DMS114 treated with DMSO at 0.1 percent for 48 hours (cell line): ENCODE measurements at regions not wholly inside any gene's neighbourhood (a gene's known extent, or its start where the extent isn't known, plus 50 kb on each side); places are given as distances from the start of the nearest gene placed in this dataset.
"Not testable (repeated sequence)": the region's sequence is repeated elsewhere in the genome, so short reads cannot be mapped to it uniquely, and the experiment has no call there.

ENCODE experiments used
- DNase-seq: peaks from one replicate; lab custom pipeline; 2025; ENCODE audit not compliant: unreplicated experiment; lab: John Stamatoyannopoulos, UW

DNA sequence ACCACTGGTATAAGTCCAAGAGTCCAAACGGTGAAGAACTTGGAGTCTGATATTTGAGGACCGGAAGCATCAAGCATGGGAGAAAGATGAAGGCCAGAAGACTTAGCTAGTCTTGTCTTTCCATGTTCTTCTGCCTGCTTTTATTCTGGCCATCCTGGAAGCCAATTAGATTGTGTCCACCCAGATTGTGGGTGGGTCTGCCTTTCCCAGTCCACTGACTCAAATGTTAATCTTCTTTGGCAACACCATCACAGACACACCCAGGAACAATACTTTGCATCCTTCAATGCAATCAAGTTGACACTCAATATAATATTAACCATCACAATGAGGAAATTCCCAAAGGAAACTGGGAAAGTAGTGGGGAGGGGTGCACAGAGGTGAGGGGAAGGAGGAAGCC lies 340.1 kb downstream of the BMP4 start:
- DNase-seq: not testable (repeated sequence)

DNA sequence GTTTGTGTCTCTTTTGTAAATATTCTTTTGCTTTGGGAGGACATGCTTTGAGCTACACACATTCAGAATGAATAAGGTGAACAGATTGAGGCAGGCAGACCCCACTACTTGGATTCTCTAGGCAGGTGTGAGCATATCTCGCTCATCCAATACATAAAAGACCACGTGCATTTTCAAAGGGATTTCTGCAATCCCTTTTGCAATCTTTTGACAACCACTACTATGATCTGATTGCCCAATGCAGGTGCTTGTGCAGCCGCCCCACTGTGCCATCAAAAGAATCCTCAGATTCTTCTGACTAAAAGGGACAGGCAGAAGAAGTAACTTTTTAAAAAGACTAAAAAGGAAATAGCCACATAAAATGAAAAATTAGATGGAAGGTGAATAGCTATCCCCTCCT lies 341.4 kb downstream of the BMP4 start:
- no peak for DNase-seq

DNA sequence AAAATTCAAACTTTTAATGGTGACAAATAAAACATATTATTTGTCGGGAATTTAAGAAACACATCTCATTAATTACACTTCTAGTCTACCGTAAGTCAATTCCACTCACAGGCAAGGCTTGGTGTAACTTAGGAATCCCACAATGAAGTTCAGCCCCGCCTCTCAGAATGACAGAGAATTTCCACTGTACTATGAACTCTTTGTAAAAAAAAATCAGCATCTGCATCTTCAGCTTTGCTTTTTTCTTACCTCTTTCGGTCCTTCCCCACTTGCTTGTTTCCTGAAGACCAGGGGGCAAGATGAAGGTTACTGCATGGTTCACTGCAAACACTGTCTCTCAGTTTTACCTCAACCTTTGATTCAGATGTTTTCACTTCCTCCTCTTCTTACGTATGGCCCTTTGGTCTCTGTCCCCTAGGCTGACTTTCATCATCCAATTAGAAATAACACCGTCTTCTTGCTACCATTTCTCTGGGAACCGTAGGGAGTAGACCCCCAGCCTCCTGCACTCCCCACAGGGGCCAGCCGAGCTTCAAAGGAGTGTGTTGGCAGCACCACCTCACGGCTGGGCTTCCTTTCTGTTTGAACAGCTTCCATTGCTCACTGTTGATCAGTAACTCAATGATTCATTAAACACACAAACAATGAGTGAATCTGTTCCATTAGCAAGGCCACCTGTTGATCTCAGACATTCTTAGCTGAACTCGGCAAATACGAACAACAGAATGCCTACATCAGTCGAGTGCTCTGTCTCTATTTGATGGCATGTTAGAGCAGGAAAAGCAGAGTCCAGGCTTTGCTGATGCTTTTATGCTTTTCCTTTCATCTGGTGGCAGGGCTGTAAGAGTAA lies 343.0 kb downstream of the BMP4 start:
- DNase-seq: no peak

DNA sequence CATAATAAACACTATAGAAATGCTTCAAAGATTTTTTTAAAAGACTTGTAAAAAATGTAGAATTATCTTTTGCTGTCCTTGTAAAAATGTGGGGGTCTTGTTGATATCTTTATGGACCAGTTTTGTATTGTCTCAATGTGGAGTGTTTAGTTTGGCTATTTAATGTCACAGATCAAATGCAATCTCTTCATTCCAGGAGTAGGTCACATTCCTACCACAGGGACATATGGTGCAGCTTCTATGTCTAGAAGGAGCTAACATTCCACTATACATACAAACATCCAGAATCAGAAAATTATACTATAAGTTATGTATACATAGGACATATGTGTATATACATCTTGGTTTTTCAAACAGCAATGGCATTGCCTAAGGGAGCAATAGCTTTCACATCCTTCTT lies 345.7 kb downstream of the BMP4 start:
- DNase-seq: no peak

DNA sequence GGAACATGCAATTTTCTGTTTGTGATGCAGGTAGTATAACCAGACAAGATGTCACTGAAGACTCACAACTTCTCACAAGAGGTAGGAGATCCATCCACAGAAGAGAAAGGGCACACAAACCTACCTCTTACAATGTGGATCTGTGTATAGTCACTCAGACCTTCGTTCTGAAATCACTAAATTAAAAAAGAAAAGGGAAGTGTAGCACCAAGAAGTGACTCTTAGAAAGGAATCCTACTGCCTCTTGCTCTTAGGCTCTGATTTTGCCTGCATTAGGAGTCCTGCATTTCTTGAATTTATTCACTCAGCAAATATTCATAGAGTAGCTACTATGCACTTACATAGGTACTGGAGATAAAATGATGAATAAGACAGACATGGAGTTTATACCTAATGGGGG lies 347.6 kb downstream of the BMP4 start:
- no peak for DNase-seq

DNA sequence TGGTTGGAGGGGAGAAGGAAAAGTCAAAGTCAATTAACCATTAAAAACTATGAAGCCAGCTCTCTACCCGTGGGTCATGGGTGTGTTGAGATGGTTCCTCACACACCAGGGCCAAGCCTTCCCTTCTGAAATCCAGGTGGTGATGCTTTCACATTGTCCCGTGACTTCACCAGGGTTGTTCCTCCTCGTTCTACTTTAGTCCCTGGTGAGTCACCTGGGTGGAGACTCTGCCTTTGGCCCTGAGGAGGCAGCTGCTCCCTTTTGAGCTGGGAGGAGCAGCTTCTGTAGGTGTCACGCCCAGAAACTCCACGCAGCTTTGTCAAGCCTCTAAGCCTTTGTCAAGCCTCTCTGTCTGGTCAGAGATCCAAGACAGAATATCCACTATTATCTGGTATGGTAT lies 348.3 kb downstream of the BMP4 start:
- DNase-seq: no peak

DNA sequence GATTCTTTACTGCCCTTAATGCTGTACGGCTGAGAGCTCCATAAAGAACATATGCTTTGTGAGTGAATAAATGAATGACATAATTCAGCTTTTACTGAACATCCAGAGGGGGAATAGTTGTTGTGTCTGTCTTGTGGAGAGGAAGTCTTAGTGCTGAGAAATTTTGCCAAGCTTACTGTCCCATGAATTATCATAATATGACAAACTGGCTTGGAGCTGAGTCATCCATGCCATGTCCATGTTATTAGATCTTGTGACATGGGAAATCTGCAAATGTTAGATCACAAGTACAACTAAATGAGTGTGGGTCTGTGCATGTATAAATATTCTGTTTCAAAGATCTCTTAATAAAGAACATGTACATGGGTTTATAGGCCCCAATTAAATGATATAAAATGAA lies 350.4 kb downstream of the BMP4 start:
- no peak for DNase-seq

DNA sequence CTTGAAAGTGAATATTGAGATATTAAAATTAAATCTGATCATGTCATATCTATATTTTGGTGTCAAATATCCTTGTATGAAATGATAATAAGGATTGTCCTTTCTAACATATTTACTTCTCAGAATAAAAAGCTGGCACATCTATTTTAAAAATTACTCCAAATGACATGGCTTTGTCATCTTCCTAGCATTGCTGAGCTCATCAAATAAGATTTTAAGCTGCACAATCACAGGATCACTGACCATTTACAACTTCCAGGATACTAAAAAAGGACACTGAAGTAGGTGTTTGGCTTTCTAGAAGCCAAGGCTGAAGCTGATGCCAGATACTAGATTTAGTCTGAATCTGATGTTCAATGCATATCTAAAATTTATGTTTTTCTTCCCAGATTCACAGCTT lies 351.1 kb downstream of the BMP4 start:
- no peak for DNase-seq

DNA sequence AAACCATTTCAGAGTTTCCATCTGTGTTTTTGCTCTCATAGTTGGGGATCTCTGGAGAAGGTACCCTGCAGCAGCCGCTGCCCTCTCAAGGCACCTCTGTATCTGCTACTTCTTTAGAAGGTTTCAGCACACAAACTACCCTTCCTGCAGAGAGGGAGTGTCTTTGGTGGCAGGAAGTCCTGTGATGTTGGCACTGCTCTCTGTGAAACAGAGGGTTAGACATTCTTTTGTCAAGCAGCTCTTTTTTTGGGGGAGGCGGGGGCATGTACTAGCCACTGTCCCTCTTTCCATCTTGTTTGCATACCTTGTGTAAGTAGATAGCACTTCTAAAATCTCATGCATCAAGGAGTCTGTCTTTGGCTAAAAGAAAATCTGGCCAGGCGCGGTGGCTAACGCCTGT lies 352.6 kb downstream of the BMP4 start:
- no peak for DNase-seq

DNA sequence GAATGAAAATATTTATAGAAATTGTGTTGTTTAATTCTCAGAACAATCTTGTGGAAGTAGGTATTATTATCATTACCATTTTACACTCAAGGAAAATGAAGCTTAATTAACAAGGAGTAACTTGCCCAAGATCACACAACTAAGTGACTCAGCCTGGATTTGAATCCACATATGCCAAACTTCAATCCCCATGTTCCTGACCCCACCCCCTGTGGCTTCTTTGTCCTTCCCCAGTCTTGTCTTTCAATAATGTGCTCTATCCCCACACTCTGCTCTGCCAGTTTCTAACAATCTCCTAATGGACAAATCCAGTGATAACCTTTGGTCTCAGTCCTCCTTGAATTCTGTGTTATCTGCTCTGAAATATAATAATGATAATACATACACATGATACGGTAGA lies 355.2 kb downstream of the BMP4 start:
- DNase-seq: no peak

DNA sequence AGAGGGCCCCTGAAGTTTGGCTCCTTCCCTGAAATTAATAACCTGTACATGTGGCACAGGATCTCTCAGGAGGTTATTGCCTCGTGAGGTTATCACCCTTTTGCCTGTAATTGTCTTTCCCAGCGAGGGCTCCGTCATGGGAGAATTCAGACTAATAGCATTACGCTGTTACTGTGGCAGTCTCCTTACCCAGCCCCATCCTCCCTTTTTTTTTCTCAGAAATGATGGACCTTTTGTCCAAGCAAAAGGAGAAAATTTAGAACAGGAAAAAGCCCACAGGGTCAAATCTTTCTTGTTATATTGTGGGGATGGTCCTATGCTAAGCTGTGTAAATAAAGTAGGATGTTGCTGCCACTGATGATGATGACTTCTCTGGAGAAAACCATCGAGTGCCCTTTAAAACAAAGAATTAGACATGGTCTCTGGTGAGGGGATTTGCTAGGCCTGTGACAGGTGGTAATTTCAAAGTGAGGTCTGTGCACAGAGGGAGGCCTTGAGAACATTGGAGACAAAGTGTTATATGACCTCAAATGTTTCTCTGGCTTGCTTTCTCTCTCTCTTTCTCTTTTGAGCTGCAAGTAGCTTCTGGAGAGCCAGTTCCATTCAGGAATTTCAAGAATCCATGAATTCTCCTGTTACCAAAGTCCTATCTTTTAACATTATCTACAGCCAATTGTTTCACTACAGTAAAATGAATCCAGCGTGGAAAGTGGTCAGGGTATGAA lies 357.2 kb downstream of the BMP4 start:
- no peak for DNase-seq

DNA sequence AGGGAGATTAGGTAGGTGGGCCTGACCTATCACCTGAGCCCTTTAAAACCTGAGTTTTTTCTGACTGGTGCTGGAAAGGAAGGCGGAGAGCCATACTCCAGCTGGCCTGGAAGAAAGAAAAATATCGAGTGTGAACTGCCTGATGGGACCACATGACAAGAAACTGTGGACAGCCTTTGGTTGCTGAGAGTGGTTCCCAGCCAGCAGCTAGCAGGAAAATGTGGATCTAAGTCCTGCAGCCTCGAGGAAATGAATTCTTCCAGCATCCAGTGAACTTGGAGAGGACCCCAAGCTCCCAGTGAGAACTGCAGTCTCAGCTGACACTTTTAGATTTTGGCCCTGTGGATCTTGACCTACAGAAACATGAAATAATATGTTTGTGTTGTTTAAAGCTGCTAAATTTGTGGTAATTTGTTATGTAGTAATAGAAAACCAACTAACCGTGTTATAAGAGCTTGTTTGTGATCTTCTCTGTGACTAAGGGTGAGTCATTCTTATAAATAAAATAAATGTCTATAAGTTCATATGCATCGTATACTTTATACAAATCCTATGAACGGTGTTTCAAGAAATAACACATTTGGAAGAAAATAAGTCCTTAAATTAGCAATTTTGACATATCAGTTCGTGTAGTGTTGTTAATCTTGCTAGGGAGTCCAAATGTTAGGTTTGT lies 359.6 kb downstream of the BMP4 start:
- DNase-seq: no peak

DNA sequence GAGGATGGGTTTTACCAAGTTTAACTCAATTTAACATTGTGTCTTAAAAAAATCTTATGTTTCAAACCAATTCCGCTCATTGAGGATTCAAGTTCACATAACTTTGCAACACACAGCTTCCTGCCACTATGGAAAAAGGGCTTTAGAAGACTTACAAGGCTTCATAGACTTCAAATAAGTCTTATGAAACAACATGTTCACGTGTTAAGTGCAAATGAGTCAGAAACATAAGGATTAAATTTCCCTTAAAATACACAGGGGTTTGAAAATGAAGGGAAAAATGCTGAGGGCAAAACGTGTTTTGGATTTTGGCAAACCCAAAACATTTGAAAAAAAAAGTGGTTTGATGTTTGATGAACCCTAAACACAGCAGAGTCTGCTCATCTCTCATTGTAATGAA lies 364.8 kb downstream of the BMP4 start:
- no peak for DNase-seq

DNA sequence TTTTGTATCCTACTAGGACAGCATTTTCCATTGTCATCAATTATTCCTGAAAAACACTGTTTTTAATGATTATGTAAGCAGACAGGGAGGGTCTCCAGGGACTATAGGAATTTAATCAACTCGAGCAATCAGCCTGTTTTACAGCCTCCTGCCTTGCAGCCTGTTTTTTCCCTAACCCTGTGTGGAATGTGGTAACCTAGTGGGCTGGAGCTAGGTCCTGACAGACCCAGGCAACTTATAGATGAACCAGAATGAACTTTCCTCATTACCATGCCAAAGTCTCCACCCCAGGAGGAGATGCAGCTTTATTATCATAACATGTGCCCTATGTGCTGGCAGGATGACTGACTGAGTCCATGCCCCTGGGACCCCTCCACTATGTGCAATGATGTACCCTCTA lies 375.1 kb downstream of the BMP4 start:
- DNase-seq: no peak

DNA sequence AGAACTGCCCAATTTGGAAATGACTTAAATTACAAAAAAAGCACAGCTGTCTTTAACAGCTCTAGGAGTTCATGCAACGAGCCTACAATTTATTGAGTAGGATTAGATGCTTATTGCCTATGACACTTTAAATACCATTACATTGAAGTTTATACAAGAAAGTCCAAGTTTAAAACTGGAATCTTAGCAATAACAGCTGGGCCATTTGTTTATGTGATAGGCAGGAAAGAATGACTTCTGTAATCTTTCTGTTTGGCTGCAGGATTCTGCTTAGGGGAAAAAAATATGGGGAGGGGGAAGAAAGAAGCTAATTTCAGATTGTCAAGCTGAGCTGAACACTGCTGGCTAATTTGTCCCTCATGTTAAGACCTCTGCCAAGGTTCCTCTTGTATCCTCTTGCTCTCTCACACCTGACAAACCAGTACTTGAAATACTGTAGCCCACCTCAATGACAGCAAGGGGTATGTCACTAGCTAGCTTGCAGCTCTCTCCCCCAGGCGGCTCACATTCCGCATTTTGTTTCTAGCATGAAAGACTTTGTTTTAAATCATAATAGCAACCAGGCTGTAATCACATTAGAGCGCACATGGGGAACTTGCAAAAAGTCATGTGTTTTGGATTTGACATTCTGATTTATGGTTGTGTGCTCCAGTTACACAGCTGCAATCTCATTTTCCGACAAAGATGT lies 384.8 kb downstream of the BMP4 start:
- no peak for DNase-seq

DNA sequence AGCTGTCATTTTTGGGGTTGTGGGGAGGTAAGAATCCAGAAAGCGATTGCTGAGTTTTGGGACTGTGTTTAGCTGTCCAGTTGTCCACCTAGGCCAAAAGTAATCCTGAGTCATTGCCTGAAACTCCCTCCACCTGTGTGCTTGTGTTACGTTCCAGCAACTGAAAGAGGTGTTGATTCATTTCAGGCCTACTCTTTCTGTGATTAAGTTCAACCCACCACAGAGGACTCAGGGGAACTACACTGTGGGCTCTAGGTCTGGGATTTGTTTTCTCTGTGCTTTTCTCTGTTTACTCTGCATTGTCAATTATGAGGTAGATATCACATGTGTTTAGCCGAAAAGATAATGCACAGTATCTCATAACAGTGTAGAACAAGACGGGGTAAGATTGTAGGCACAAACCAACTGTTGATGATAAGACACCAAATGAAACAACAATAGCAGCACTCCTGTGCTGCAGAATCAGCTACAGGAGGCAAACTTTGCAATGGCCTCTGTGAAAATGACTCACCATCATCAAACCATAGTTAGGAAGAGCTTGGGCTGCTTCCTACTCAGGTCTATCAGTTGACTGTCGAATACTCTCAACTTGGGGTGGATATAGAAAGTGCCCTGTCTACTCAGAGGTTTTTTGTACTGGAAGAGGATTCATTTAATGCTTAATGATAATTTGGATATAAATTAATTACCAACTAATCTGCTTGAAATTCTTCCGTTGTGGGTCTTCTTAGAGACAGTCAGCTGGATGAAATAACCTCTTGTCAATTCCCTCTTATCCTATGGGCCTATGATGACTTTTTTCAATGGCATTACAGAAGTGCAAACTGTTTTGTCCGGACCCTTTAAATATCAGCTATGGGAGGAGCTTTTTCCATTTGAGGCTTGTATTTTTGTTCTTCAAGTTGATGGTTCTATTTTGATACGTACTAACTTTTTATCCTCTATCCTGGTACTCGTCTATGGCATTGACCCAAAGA lies 385.9 kb downstream of the BMP4 start:
- no peak for DNase-seq

DNA sequence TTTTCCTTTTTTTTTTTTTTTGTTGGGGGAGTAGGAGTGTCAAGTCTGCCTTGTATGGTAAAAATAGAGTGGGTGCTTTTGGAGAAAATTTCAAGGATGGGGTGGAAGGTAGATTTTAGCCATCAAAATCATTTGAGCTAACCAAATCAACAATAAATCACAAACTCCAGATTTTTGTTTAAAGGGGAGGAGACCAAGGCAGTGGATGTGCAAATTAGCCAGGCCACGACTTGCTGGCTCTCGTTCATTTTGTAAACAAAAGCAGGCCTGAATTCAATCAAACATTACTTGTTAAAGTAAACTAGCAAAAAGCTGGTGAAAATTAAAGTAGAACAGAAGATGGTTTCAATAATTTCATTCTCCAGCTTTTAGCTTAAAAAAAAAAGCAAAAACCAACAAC lies 387.2 kb downstream of the BMP4 start:
- no peak for DNase-seq

DNA sequence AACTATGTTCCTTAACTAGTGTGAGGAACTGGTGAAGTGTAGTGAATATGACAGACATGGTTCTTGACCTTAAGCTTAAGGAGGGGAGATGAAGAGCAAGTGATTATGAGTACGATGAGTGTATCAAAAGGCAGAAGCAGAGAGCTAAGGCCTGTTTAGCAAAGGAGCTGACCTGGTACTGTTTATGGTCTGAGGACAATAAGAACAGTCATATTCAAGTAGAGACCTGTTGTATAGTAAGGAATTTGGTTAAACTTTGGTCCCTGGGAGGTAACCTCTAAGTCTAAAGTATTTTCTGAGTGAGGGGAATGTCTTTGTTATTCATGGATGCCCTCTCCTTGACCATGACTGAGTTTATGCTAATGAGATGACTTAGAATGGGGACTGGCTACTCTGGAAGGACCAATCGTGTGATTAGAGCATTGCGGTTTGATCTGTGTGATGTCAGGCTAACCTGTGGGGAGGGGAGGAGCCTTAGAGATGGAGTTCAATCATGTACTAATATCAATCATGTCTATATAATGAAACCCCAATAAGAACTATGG lies 389.3 kb downstream of the BMP4 start:
- no peak for DNase-seq

DNA sequence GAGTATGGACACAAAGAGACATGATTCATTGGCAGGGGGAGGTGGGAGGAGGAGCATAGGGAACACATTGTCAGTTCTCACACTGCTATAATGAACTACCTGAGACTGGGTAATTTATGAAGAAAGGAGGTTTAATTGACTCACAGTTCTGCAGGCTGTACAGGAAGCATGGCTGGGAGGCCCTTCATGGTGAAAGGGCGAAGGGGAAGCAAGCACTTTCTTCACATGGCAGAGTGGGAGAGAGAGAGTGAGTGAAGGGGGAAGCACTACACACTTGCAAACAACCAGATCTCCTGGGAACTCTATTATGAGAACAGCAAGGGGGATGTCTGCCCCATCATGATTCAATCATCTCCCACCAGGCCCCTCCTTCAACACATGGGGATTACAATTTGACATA lies 391.8 kb downstream of the BMP4 start:
- no peak for DNase-seq

DNA sequence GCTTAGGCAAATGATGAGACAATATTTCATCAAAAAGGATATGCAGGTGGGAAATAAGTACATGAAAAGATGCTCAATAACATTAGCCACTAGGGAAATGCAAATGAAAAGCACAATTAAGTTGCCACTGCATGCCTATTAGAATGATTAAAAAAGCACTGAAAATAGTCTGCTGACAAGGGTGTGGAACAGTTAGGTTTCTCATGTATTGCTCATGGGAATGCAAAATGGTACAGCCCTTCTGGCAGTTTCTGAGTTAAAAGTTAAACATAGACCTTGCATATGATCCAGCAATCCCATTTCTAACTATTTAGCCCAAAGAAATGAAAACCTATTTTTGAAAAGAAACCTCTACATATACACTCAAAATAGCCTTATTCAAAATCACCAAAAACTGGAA lies 393.0 kb downstream of the BMP4 start:
- DNase-seq: no peak
